WERI-Rb-1 (cell line): ENCODE measurements at regions not wholly inside any gene's neighbourhood (a gene's known extent, or its start where the extent isn't known, plus 50 kb on each side); places are given as distances from the start of the nearest gene placed in this dataset.
A peak's percentile ranks its signal among the peaks of the same experiment; 100 is the strongest.

Source experiments
- DNase-seq: peaks from one replicate; pipeline ENCODE4 v3.0.0-alpha.2; 2020
- H3K27ac ChIP-seq: fragments of 250-450 bp; sonication (Bioruptor Pico); 2 replicates; pipeline ENCODE4 v1.5.1; 2020; ENCODE audit warnings: mild to moderate bottlenecking, moderate library complexity
- H3K27me3 ChIP-seq: fragments of 250-450 bp; sonication (Bioruptor Pico); 2 replicates; pipeline ENCODE4 v1.5.1; 2021; ENCODE audit warnings: mild to moderate bottlenecking, low read depth, moderate library complexity; ENCODE audit not compliant: insufficient read depth, severe bottlenecking
- H3K36me3 ChIP-seq: fragments of 250-450 bp; sonication (Bioruptor Pico); 2 replicates; pipeline ENCODE4 v1.5.1; 2020; ENCODE audit warnings: mild to moderate bottlenecking, moderate library complexity
- H3K4me3 ChIP-seq: 2 replicates; pipeline ENCODE4 v1.5.1; 2011; ENCODE audit warnings: low read depth, mild to moderate bottlenecking, control low read depth, low read length
- H3K9me3 ChIP-seq: fragments of 250-450 bp; sonication (Bioruptor Pico); 2 replicates; pipeline ENCODE4 v1.5.1; 2021; ENCODE audit warnings: mild to moderate bottlenecking, moderate library complexity; ENCODE audit not compliant: severe bottlenecking
- CTCF ChIP-seq: IDR thresholded peaks from 2 replicates; pipeline ENCODE4 v1.5.1; 2011; ENCODE audit warnings: low read depth, mild to moderate bottlenecking, control low read depth, inconsistent platforms, low read length

GRCh38 chr13:40341501-40341900 is 324.9 kb downstream of the FOXO1 start:
- no peak overlapping the region for H3K27ac ChIP-seq
- H3K27me3 ChIP-seq = no peaks in the 10 kb centered on the region
- no peak overlapping the region for H3K4me3 ChIP-seq
- DNase-seq = peak; percentile 21
- TF ChIP-seq CTCF = no peak
- no peaks in the 10 kb centered on the region for H3K36me3 ChIP-seq
- H3K9me3 ChIP-seq = no peaks in the 10 kb centered on the region

GRCh38 chr13:40342461-40342860 is 324.0 kb downstream of the FOXO1 start:
- Histone ChIP-seq H3K27me3 (no peaks in the 10 kb centered on the region), H3K9me3 (no peaks in the 10 kb centered on the region), H3K27ac (no peak overlapping the region), H3K4me3 (no peak overlapping the region), H3K36me3 (no peaks in the 10 kb centered on the region)
- TF ChIP-seq CTCF = no peak
- no peak for DNase-seq

- Histone ChIP-seq H3K27ac (no peak overlapping the region), H3K36me3 (no peaks in the 10 kb centered on the region)
Measured at GRCh38 chr13:40342901-40343300, 323.5 kb downstream of the FOXO1 start.

GRCh38 chr13:40343550-40344269 is 322.7 kb downstream of the FOXO1 start:
- no peak for TF ChIP-seq CTCF
- no peak overlapping the region for H3K4me3 ChIP-seq
- H3K36me3 ChIP-seq = no peaks in the 10 kb centered on the region
- H3K9me3 ChIP-seq = no peaks in the 10 kb centered on the region
- H3K27me3 ChIP-seq = no peaks in the 10 kb centered on the region
- H3K27ac ChIP-seq = no peak overlapping the region
- DNase-seq = no peak

More at GRCh38 chr13:40342901-40343300, 323.5 kb downstream of the FOXO1 start:
- no peak for DNase-seq
- H3K9me3 ChIP-seq = no peaks in the 10 kb centered on the region
- no peak overlapping the region for H3K4me3 ChIP-seq
- no peak for TF ChIP-seq CTCF
- H3K27me3 ChIP-seq = no peaks in the 10 kb centered on the region

- Histone ChIP-seq H3K27me3 (no peaks in the 10 kb centered on the region), H3K36me3 (no peaks in the 10 kb centered on the region), H3K9me3 (no peaks in the 10 kb centered on the region), H3K4me3 (no peak overlapping the region), H3K27ac (no peak overlapping the region)
- no peak for TF ChIP-seq CTCF
- no peak for DNase-seq
Measured at GRCh38 chr13:40344270-40345148, 321.9 kb downstream of the FOXO1 start.
